ENCODE measurements at regions not wholly inside any gene's neighbourhood (a gene's known extent, or its start where the extent isn't known, plus 50 kb on each side); places are given as distances from the start of the nearest gene placed in this dataset.

DNA sequence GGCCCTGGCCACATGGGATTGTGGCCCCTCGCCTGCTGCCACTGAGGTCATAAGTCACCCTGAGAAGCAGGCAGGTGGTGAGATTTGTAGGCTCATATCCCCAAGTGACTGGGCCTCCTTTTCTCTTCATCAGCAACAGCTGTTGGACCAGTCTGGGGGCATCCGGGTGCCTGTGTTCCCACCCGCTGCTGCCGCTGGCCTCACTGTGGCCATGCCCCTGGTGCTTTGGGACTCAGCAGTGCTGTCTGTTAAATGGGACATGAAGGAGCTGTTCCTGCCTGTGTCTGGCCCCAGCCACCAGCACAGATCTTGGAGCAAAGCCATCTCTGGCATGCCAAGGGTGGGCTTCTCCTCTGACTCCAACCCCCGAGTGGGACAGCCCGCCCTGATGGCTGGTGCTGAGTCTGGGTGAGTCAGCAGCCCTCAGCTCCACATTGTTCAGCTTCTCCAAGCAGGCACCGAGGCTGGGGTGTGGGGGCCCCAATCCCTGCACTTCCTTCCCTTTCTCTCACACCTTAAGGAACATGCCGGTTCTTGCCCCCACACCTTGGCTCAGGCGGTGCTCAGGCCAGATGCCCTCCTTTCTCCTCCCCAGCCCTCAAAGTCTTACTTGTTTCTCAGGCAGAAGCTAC, 207.9 kb downstream of the GLI2 start:
- TF ChIP-seq POLR2A (IDR thresholded peaks at IDR 0.05) (no peak), CTCF (IDR thresholded peaks at IDR 0.05) (no peak)
- intact Hi-C loops (cut with DNase I): no loop called here

DNA sequence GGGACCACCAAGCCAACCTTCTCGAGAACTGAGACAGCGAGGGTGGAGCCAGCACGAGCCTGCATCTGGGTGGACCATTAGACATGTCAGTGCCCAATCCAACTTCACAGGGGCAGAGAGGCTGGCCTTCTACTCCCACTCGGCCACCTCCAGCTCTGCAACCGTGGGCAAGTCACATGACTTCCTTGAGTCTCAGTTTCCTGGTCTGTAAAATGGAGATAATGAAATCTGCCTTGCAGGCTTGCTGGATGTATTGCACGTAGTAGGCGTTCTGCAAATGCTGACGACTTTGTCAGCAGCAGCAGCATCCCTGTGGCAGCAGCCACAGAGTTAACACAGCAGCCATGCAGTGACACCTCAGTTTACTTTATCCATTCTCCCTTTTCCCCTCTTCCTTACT, 208.9 kb downstream of the GLI2 start:
- WGBS, 4 donors: 88 to 94% (median 90%) methylated on average over 3 to 8 of the region's 8 CpGs
- intact Hi-C loops (cut with DNase I): no loop called here
- Histone ChIP-seq H3K9me3 (replicated peaks in 1 of 3) (no peaks in the 10 kb centered on the region), H3K27ac (no peak overlapping the region), H3K4me3 (no peak overlapping the region), H3K36me3 (replicated peaks in 1 of 2) (no peaks in the 10 kb centered on the region), H3K27me3 (no peaks in the 10 kb centered on the region), H3K4me1 (replicated peaks in 1 of 2) (no peaks in the 10 kb centered on the region)
- TF ChIP-seq POLR2A (IDR thresholded peaks at IDR 0.05) (no peak), CTCF (IDR thresholded peaks at IDR 0.05) (no peak)
- no peak for DNase-seq

More for the DNA sequence above, 207.9 kb downstream of the GLI2 start:
- Histone ChIP-seq H3K4me1 (replicated peaks in 1 of 2) (no peaks in the 10 kb centered on the region), H3K27ac (no peak overlapping the region), H3K4me3 (no peak overlapping the region), H3K27me3 (no peaks in the 10 kb centered on the region), H3K36me3 (replicated peaks in 1 of 2) (no peaks in the 10 kb centered on the region), H3K9me3 (replicated peaks in 1 of 3) (no peaks in the 10 kb centered on the region)
- 68 to 92% (median 84%) methylated on average over 5 to 9 of the region's 9 CpGs for WGBS, 4 donors
- no peak for DNase-seq

GRCh38 chr2:120945091-120945490, 209.4 kb downstream of the GLI2 start:
- Histone ChIP-seq H3K4me3 (no peak overlapping the region), H3K36me3 (replicated peaks in 1 of 2) (no peaks in the 10 kb centered on the region), H3K27ac (no peak overlapping the region), H3K4me1 (replicated peaks in 1 of 2) (no peaks in the 10 kb centered on the region), H3K9me3 (replicated peaks in 1 of 3) (no peaks in the 10 kb centered on the region), H3K27me3 (no peaks in the 10 kb centered on the region)
- WGBS, 4 donors: 80 to 90% (median 84%) methylated on average over 2 to 10 of the region's 10 CpGs
- DNase-seq: no peak
- TF ChIP-seq CTCF (IDR thresholded peaks at IDR 0.05) (no peak), POLR2A (IDR thresholded peaks at IDR 0.05) (no peak)
- intact Hi-C loops (cut with DNase I): no loop called here

GRCh38 chr2:120945832-120946499, 210.3 kb downstream of the GLI2 start:
- H3K4me3 ChIP-seq: no peak overlapping the region
- no peaks in the 10 kb centered on the region for H3K9me3 ChIP-seq (replicated peaks in 1 of 3)
- no peaks in the 10 kb centered on the region for H3K27me3 ChIP-seq
- WGBS, 4 donors: 85 to 92% (median 90%) methylated on average over 4 of the region's 4 CpGs
- H3K36me3 ChIP-seq (replicated peaks in 1 of 2): no peaks in the 10 kb centered on the region
- H3K4me1 ChIP-seq (replicated peaks in 1 of 2): no peaks in the 10 kb centered on the region
- intact Hi-C loops (cut with DNase I): no loop called here
- H3K27ac ChIP-seq: no peak overlapping the region
- TF ChIP-seq POLR2A (IDR thresholded peaks at IDR 0.05): no peak
- no peak for TF ChIP-seq CTCF (IDR thresholded peaks at IDR 0.05)
- no peak for DNase-seq
